IMR-90 (cell line): ENCODE measurements at regions not wholly inside any gene's neighbourhood (a gene's known extent, or its start where the extent isn't known, plus 50 kb on each side); places are given as distances from the start of the nearest gene placed in this dataset.

Experiments used
- ATAC-seq: fragments of 200-7000 bp; cut with Tn5 transposase; 2 replicates; pipeline ENCODE4 v1.9.1; 2020; ENCODE audit warnings: low read depth, mild to moderate bottlenecking, moderate library complexity
- BruUV-seq: library from RNA; stranded (reverse); fragments of 400-500 nt; replicated peaks from 2 replicates; lab custom pipeline; 2021; lab: Mats Ljungman, UMichigan
- CTCF ChIA-PET: fragments of 300-600 bp; formaldehyde crosslinking; extraction: SDS; loops from one replicate; lab custom pipeline; 2021; ENCODE audit warnings: antibody characterized with exemption; lab: Yijun Ruan, JAX
- POLR2A ChIA-PET: fragments of 300-600 bp; sonication (Branson Sonifier 250); formaldehyde crosslinking; loops from one replicate; lab custom pipeline; 2022; ENCODE audit warnings: antibody characterized with exemption; ENCODE audit not compliant: unreplicated experiment; lab: Charles Lee
- DNase-seq: peaks from one replicate; pipeline ENCODE4 v3.0.0; 2013
- H2AFZ ChIP-seq: replicated peaks from 2 replicates; pipeline ENCODE3; 2013; ENCODE audit warnings: low read length, mild to moderate bottlenecking; ENCODE audit not compliant: poor library complexity
- H2AK5ac ChIP-seq: 2 replicates; pipeline ENCODE4 v1.6.1; 2013; ENCODE audit warnings: low read depth, low read length, inconsistent platforms
- H2AK9ac ChIP-seq: replicated peaks from 2 replicates; pipeline ENCODE3; 2013; ENCODE audit warnings: mild to moderate bottlenecking, low read depth, low read length, moderate library complexity; ENCODE audit not compliant: poor library complexity
- H2BK120ac ChIP-seq: 2 replicates; pipeline ENCODE4 v1.6.1; 2013; ENCODE audit warnings: low read depth, low read length, inconsistent platforms
- H2BK15ac ChIP-seq: 3 replicates; pipeline ENCODE4 v1.6.1; 2013; ENCODE audit warnings: low read depth, low read length, inconsistent platforms
- H2BK20ac ChIP-seq: 2 replicates; pipeline ENCODE4 v1.6.1; 2013; ENCODE audit warnings: low read depth, mild to moderate bottlenecking, inconsistent platforms, low read length, moderate library complexity
- H2BK5ac ChIP-seq: 2 replicates; pipeline ENCODE4 v1.6.1; 2013; ENCODE audit warnings: mild to moderate bottlenecking, low read depth, low read length, inconsistent platforms; ENCODE audit not compliant: poor library complexity, severe bottlenecking
- H3K14ac ChIP-seq: replicated peaks from 2 replicates; pipeline ENCODE4 v1.6.1; 2013; ENCODE audit warnings: low read depth, low read length, inconsistent platforms
- H3K18ac ChIP-seq: 2 replicates; pipeline ENCODE4 v1.6.1; 2013; ENCODE audit warnings: low read depth, low read length, control low read depth
- H3K23ac ChIP-seq: 2 replicates; pipeline ENCODE4 v1.6.1; 2013; ENCODE audit warnings: low read depth, low read length, inconsistent platforms
- H3K27ac ChIP-seq: 2 replicates; pipeline ENCODE4 v1.5.1; 2013; ENCODE audit warnings: mild to moderate bottlenecking, control low read depth, low read length; ENCODE audit not compliant: insufficient read depth
- H3K27me3 ChIP-seq: 2 replicates; pipeline ENCODE4 v1.6.1; 2013; ENCODE audit warnings: low read length; ENCODE audit not compliant: control insufficient read depth, insufficient read depth
- H3K36me3 ChIP-seq: 2 replicates; pipeline ENCODE4 v1.6.1; 2013; ENCODE audit warnings: low read length, mixed read lengths; ENCODE audit not compliant: control insufficient read depth, insufficient read depth
- H3K4ac ChIP-seq: 2 replicates; pipeline ENCODE4 v1.6.1; 2013; ENCODE audit warnings: low read depth, low read length, inconsistent platforms
- H3K4me1 ChIP-seq: 2 replicates; pipeline ENCODE4 v1.6.1; 2013; ENCODE audit warnings: low read length, mixed read lengths; ENCODE audit not compliant: control insufficient read depth, insufficient read depth
- H3K4me2 ChIP-seq: 2 replicates; pipeline ENCODE4 v1.6.1; 2013; ENCODE audit warnings: low read depth, mild to moderate bottlenecking, control low read depth, low read length, moderate library complexity
- H3K4me3 ChIP-seq: 2 replicates; pipeline ENCODE4 v1.5.1; 2013; ENCODE audit warnings: low read depth, mild to moderate bottlenecking, control low read depth, low read length, moderate library complexity; ENCODE audit not compliant: insufficient read depth
- H3K56ac ChIP-seq: 2 replicates; pipeline ENCODE4 v1.6.1; 2013; ENCODE audit warnings: low read length, inconsistent platforms; ENCODE audit not compliant: insufficient read depth; ENCODE audit errors: extremely low read depth
- H3K79me1 ChIP-seq, 2 experiments: 2 replicates each; pipeline ENCODE4 v1.6.1; 2013; ENCODE audit warnings: low read length in 2 of 2, inconsistent platforms in 1 of 2, low read depth in 1 of 2
- H3K9ac ChIP-seq: 2 replicates; pipeline ENCODE4 v1.6.1; 2013; ENCODE audit warnings: low read depth, low read length, control low read depth
- H3K9me1 ChIP-seq: 2 replicates; pipeline ENCODE4 v1.6.1; 2013; ENCODE audit warnings: low read length, inconsistent platforms; ENCODE audit not compliant: insufficient read depth
- H3K9me3 ChIP-seq: 2 replicates; pipeline ENCODE4 v1.6.1; 2013; ENCODE audit warnings: low read length; ENCODE audit not compliant: control insufficient read depth, insufficient read depth
- H4K20me1 ChIP-seq: 2 replicates; pipeline ENCODE4 v1.6.1; 2013; ENCODE audit warnings: low read length, inconsistent platforms; ENCODE audit not compliant: insufficient read depth
- H4K5ac ChIP-seq: 2 replicates; pipeline ENCODE4 v1.6.1; 2013; ENCODE audit warnings: mild to moderate bottlenecking, low read depth, low read length, control low read depth
- H4K8ac ChIP-seq, 2 experiments: 2 replicates each; pipeline ENCODE4 v1.6.1; 2013; ENCODE audit warnings: low read depth in 2 of 2, low read length in 2 of 2, control low read depth in 1 of 2, inconsistent platforms in 1 of 2
- H4K91ac ChIP-seq: 2 replicates; pipeline ENCODE4 v1.6.1; 2013; ENCODE audit warnings: low read depth, low read length, inconsistent platforms; ENCODE audit not compliant: insufficient read depth
- CEBPB ChIP-seq: IDR thresholded peaks from 2 replicates; pipeline ENCODE4 v1.6.1; 2012; ENCODE audit warnings: low read depth, low read length, improper control_type of control experiment
- CHD1 ChIP-seq: IDR thresholded peaks from 2 replicates; pipeline ENCODE4 v1.6.1; 2012; ENCODE audit warnings: low read depth, low read length, improper control_type of control experiment
- FOS ChIP-seq: fragments of 150-350 bp; IDR thresholded peaks from 2 replicates; pipeline ENCODE4 v1.6.1; 2016; ENCODE audit warnings: low read depth, low read length
- MAFK ChIP-seq: IDR thresholded peaks from 2 replicates; pipeline ENCODE4 v1.6.1; 2012; ENCODE audit warnings: low read depth, low read length, improper control_type of control experiment
- MAZ ChIP-seq: IDR thresholded peaks from 2 replicates; pipeline ENCODE4 v1.6.1; 2012; ENCODE audit warnings: low read depth, mild to moderate bottlenecking, low read length, improper control_type of control experiment, moderate library complexity, borderline replicate concordance
- MXI1 ChIP-seq: IDR thresholded peaks from 2 replicates; pipeline ENCODE4 v1.6.1; 2012; ENCODE audit warnings: low read depth, mild to moderate bottlenecking, low read length, moderate library complexity, borderline replicate concordance
- NFE2L2 ChIP-seq: fragments of 150-350 bp; IDR thresholded peaks from 2 replicates; pipeline ENCODE4 v1.6.1; 2016; ENCODE audit warnings: low read depth, mild to moderate bottlenecking, low read length
- POLR2A ChIP-seq: IDR thresholded peaks from 2 replicates; pipeline ENCODE4 v1.6.1; 2012; ENCODE audit warnings: mild to moderate bottlenecking, low read depth, low read length
- WGBS, 2 experiments: methylation state at CpG; one replicate each; pipeline versions ENCODE4 v1.1.5 to v1.1.7; 2013; ENCODE audit warnings: missing lambda C conversion rate in 2 of 2; ENCODE audit not compliant: insufficient read length in 1 of 2; ENCODE audit errors: extremely low coverage in 2 of 2; 5-methylcytosine and 5-hydroxymethylcytosine counted together
- dilution Hi-C: fragments of 300-500 bp; cut with HindIII; formaldehyde crosslinking; loops from one replicate; pipeline ENCODE4 v1.14.3; 2018; ENCODE audit warnings: low sequenced_read_pairs; ENCODE audit not compliant: unreplicated experiment
- in situ Hi-C: fragments of 300-500 bp; cut with MboI; formaldehyde crosslinking; loops from 3 replicates; pipeline ENCODE4 v1.14.3; 2019; ENCODE audit warnings: low sequenced_read_pairs, inconsistent platforms, mixed read lengths
- intact Hi-C: fragments of 100-400 bp; cut with micrococcal nuclease; formaldehyde crosslinking; loops from 2 replicates; pipeline ENCODE4 v1.10.0; 2022

- CTCF ChIA-PET, result interaction anchor here (0.6 kb wide), 1 partner anchor 46 kb away, joined by 3 read pairs; no protein-coding TSS in a partner anchor
- H3K23ac ChIP-seq, result no peak overlapping the region
- H3K18ac ChIP-seq, result no peak overlapping the region
- no TSS peak for BruUV-seq
- no peak overlapping the region for H2BK15ac ChIP-seq
- intact Hi-C loops, result no loop called here
- H2BK20ac ChIP-seq, result no peak overlapping the region
- H3K9ac ChIP-seq, result no peak overlapping the region
- peaks cover 8% of the 10 kb centered on the region for H3K9me3 ChIP-seq
- no peak overlapping the region for H3K4me3 ChIP-seq
- H2BK5ac ChIP-seq, result no peak overlapping the region
- no peak for ATAC-seq
- H3K14ac ChIP-seq, result no peak overlapping the region
- H3K27ac ChIP-seq, result no peak overlapping the region
- no peak overlapping the region for H3K4me2 ChIP-seq
- 0 out of 2 replicates have a peak overlapping the region, but pooled peaks have one; percentile 24 for H2AK5ac ChIP-seq
- peaks cover 3% of the 10 kb centered on the region for H3K4me1 ChIP-seq
- H3K27me3 ChIP-seq, result no peaks in the 10 kb centered on the region; the same call in none of the 2 replicates
- H4K8ac ChIP-seq, result no peak overlapping the region
- no peak overlapping the region for H2BK120ac ChIP-seq
- dilution Hi-C loops, result no loop called here
- TF ChIP-seq CHD1 (no peak), MAFK (no peak), MAZ (no peak), CEBPB (no peak), POLR2A (no peak), FOS (no peak), MXI1 (no peak), NFE2L2 (no peak)
- H3K79me1 ChIP-seq, result no peaks in the 10 kb centered on the region
- whole genome bisulfite sequencing, 2 experiments, result no CpG with 5 or more reads among the region's 6 CpGs
- in situ Hi-C loops, result no loop called here
- no peak overlapping the region for H3K56ac ChIP-seq
- no peak overlapping the region for H2AK9ac ChIP-seq
- H2AFZ ChIP-seq, result no peak overlapping the region
- no peak overlapping the region for H3K4ac ChIP-seq
- DNase-seq, result no peak
- POLR2A ChIA-PET, result no interaction called here
- peaks cover 4% of the 10 kb centered on the region; the same call in 1 of the 2 replicates for H3K9me1 ChIP-seq
- H4K5ac ChIP-seq, result no peak overlapping the region
- no peaks in the 10 kb centered on the region for H3K36me3 ChIP-seq
- H4K91ac ChIP-seq, result no peak overlapping the region
- no peaks in the 10 kb centered on the region for H4K20me1 ChIP-seq
These were observed 163.3 kb upstream of the THBS1 start for GRCh38 chr15:39417366-39418134.
